Urinary bladder (tissue), 3 donors: ENCODE measurements at regions not wholly inside any gene's neighbourhood (a gene's known extent, or its start where the extent isn't known, plus 50 kb on each side); places are given as distances from the start of the nearest gene placed in this dataset.
A peak's percentile ranks its signal among the peaks of the same experiment; 100 is the strongest.

ENCODE experiments used
- DNase-seq: peaks from one replicate; pipeline ENCODE4 v3.0.0-alpha.2; 2015; ENCODE audit errors: extremely low spot score
- H3K27ac ChIP-seq: one replicate; pipeline ENCODE4 v1.5.1; 2013; ENCODE audit warnings: low read depth, mild to moderate bottlenecking, moderate library complexity
- H3K36me3 ChIP-seq: one replicate; pipeline ENCODE4 v1.6.1; 2013; ENCODE audit warnings: mild to moderate bottlenecking, moderate library complexity; ENCODE audit not compliant: insufficient read depth
- H3K4me1 ChIP-seq: one replicate; pipeline ENCODE4 v1.6.1; 2013; ENCODE audit warnings: mild to moderate bottlenecking, moderate library complexity; ENCODE audit not compliant: insufficient read depth
- H3K4me3 ChIP-seq: one replicate; pipeline ENCODE4 v1.5.1; 2013; ENCODE audit warnings: low read depth, low read length
- WGBS: extraction: QIAGEN DNeasy Blood & Tissue Kit; methylation state at CpG from one replicate; pipeline ENCODE4 v1.1.7; 2013; 5-methylcytosine and 5-hydroxymethylcytosine counted together
- donor health status: healthy with polysubstance abuse.
- donor health status: healthy.

DNA sequence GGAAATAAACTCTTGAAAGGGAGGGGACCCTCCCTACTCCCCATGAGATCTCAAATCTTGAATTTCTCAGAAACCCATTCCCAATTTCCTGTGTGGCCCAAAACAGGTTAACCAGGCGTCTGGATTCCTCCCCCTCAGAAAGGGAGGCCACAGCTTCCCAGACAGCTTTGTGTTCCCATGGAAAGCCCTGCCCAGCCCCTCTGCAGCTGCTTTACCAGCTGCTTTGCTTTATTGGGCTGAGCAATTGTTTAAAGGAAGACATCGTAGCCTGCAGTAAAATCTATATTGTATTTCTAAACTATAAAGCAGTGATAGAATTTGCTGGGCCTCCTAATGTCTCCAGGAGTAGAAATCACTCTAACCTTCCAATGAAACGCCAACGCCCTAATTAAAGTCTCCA, 97.4 kb downstream of the CHST1 start:
- no peak overlapping the region for H3K4me3 ChIP-seq
- no peaks in the 10 kb centered on the region for H3K4me1 ChIP-seq
- no peak for DNase-seq
- no peak overlapping the region for H3K27ac ChIP-seq
- no peaks in the 10 kb centered on the region for H3K36me3 ChIP-seq
- WGBS: 35% methylated on average over 4 of the region's 4 CpGs

DNA sequence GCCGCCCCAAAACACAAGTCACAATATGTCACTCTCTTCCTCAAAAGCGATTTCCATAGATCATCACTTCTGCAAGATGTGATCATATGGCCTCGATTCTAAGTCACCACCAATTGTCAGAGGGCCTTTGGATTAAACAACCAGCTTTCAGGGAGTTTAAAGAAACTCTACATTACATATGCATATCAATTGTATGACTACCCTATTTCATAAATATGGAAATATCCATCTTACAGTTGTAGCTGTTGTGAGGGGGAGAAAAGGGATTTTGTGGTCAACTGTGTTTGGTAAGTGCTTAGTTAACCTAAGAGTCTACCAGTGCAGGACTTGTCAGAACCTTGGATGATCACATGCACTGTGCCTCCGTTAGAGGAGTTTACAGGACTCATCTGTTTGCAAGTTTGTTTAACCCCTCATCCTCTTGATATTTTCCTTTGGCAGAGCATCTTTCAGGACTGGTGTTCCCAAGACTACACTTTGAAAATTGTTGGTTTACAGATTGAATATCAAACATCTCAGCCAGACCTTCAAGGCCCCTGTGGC, 99.9 kb downstream of the CHST1 start:
- 77% methylated on average over 4 of the region's 4 CpGs for WGBS
- H3K27ac ChIP-seq: no peak overlapping the region
- H3K4me3 ChIP-seq: no peak overlapping the region
- no peaks in the 10 kb centered on the region for H3K36me3 ChIP-seq
- no peak for DNase-seq
- no peaks in the 10 kb centered on the region for H3K4me1 ChIP-seq

DNA sequence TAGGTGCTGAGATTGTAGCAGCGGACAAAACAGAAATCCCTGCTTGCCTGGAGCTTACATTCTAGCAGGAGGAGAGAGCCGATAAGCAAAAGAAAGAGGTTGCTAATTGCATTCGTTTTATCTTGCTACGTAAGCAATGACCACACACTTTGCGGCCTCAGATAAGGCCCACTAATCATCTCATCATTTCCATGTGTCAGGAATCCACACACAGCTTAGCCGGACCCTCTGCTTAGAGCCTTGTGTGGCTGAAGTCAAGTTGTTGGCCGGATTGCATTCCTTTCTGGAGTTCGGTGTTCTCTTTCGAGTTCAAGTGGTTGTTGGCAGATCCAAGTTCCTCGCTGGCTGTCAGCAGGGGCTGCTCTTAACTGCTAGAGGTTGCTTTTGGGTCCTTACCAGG, 101.6 kb downstream of the CHST1 start:
- WGBS: 34% methylated on average over 10 of the region's 10 CpGs
- peak; percentile 18 for DNase-seq
- H3K36me3 ChIP-seq: no peaks in the 10 kb centered on the region

DNA sequence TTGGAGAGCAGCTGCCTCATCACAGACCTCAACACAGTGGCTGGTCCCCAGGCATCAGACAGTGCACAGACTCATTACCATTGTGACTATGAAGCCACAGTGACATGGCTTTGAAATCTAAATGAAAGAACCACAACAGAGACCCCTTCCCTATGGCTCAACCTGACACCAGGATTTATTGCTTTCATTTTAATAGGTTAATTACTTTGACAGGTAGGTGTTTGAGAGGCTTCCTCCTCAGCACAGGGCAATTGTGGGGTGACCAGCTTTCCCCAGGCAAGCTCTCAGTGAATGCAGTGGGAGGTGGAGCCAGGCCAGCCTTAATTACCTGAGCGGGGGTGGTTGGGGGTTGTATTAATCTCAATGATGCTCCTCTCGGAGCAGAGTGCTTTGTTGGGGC, 102.3 kb downstream of the CHST1 start:
- Histone ChIP-seq H3K36me3 (no peaks in the 10 kb centered on the region), H3K4me3 (no peak overlapping the region), H3K4me1 (no peaks in the 10 kb centered on the region), H3K27ac (no peak overlapping the region)
- 48% methylated on average over 2 of the region's 2 CpGs for WGBS
- no peak for DNase-seq

More for the DNA sequence above, 101.6 kb downstream of the CHST1 start:
- H3K27ac ChIP-seq: no peak overlapping the region
- no peak overlapping the region for H3K4me3 ChIP-seq
- no peaks in the 10 kb centered on the region for H3K4me1 ChIP-seq

DNA sequence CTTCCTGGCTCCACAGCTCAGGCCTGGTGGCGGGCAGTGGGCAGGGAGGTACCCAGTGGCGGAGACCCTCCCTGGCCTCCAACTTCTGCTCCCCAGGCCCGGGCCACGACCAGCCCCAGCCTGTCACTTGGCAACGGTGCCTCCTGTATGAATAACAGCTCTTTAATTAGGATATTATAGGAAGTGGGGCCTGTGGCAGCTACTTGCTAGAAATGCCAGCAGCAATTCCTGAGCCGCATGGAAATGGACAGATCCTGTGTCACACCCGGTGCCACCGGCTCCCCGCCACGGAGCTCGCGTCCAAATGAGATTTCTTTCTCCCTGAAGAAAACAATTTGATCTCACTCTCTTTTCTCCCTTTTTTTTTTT, 104.5 kb downstream of the CHST1 start:
- Histone ChIP-seq H3K4me3 (no peak overlapping the region), H3K27ac (no peak overlapping the region), H3K4me1 (no peaks in the 10 kb centered on the region), H3K36me3 (no peaks in the 10 kb centered on the region)
- no peak for DNase-seq
- 60% methylated on average over 12 of the region's 12 CpGs for WGBS

DNA sequence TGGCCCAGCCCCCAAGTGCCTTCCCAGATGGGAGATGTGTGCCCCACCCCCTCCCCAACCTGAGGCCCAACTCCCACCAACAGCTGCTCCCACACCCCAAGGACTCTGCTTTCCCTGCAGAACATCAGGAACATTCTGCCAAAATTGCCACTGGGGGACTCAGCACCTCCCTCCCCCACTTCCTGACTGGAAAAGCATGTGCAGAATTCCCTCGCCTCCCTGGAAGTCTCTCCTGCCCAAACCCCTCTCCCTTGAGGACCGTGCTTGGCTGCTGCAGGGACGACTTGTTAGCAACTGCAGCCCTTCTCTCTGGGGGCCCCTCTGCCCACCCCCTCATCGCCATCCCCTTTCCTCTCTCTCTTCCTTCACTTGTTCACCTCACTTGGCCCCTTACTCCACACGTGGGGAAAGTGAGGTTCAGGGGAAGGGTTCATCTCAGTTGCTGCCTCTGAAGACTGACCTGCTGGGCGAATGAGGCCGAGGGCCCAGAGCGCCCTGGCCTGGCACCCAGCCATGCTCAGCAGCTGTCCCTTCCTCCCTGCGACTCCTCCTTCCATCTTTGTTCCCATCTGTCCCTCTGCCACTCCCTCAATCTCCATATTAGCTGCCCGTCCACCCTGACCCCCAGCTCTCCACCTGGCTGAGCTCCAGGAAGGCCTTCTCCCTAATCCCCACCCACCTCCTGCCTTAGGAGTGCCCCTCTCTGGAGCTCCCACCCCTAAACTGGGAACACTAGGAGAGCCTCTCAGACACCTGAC, 105.1 kb downstream of the CHST1 start:
- Histone ChIP-seq H3K27ac (no peak overlapping the region), H3K4me1 (no peaks in the 10 kb centered on the region), H3K4me3 (no peak overlapping the region), H3K36me3 (no peaks in the 10 kb centered on the region)
- no peak for DNase-seq
- 29% methylated on average over 10 of the region's 10 CpGs for WGBS

DNA sequence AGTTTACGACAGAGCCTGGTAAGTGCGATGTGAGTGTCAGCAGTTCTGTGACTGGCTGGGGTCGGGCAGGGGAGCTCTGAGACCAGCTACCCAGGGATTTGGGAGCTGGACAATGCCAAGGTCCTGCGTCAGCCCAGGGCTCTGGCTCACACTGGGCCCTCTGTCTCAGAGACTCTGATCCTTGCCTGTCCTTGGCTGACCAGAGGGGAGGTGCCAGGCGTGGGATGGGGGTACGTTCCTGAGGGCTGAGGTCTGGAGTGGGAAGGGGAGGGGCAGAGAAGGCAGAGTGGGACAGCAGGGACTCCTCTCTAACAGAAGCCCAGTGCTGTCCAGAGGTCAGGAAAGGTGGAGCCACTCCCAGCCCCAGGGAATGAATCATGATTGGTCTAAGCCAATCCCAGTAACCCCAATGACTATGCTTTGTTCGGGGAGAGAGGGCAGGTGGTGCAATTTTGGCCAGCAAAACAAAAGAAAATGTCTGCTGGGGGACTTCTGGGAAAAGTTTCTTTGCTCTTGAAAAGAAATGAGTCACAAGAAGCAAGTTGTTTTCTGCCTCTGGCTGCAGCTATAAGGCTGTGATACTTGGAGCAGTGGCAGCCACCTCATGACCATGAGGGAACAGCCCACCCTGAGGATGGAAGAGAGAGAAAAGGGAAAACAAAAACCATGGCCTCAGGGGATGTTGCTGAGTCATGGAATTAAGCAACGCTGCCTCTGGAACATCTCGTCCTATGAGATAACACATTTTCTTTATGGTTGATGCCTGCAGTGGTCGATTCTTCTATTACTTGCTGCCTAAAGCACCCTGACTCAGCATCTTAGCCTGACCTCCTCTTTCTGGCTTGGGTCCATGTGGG, 108.3 kb downstream of the CHST1 start:
- Histone ChIP-seq H3K4me1 (no peaks in the 10 kb centered on the region), H3K36me3 (no peaks in the 10 kb centered on the region), H3K4me3 (no peak overlapping the region), H3K27ac (no peak overlapping the region)
- DNase-seq: no peak
- WGBS: 57% methylated on average over 10 of the region's 10 CpGs

DNA sequence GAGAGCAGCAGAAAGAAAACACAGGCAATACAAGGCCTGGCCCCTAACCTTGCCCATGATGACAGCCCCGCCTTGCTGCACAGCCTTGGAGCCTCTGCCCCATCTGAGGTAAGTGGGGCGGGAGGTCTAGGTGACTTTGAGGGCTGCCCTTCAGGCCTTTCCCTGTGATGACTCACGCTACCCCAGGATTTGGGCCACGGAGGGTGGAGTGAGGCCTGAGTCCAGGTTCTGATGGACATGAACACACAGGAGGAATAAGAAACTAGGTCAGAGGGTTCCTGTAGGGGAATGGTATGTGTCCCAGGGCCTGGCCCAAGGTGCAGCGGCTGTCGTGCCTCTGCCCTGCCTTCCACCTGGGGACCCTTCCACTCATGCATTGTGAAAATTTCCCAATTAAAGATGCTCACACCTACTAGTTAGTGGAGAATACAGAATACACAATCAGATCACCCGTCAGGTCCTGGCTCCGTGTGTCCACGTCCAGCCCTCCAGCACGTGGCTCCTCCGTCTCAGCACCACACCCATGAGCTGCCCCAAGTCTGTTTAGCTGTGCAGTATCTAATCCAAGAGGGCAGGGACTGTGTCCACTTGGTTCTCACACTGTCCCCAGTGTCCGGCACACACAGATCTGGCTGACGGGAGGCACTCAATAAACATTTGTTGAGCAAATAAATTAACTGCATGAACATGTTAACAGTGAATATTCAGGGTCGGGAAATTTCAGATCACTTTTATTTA, 111.0 kb downstream of the CHST1 start:
- Histone ChIP-seq H3K27ac (no peak overlapping the region), H3K36me3 (no peaks in the 10 kb centered on the region), H3K4me1 (no peaks in the 10 kb centered on the region), H3K4me3 (no peak overlapping the region)
- no peak for DNase-seq
- 63% methylated on average over 14 of the region's 14 CpGs for WGBS

DNA sequence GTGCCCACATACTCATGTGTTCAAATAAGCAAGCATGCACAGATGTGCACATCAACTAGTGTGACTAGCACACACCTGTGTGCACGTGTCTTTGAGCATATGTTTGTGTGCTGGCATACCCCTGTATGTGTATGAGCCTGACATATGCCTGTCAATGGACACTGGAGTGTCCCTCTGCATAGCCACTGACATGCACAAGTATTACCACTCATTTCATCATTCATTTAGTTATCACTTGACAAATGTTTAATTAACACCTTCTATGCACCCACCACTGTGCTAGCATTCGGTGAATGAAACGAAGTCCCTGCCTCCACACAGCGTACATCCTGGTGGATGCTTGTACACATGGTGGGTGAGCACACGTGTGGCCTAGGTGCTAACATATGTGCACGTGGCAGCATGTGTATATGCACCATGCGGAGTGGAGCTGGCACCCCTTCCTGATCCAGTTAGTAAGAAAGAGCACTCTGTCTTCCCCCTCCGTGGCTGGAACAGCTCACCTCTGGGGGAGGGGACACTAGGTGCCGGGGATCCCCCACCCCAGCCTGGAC, 112.0 kb downstream of the CHST1 start:
- H3K4me1 ChIP-seq: no peaks in the 10 kb centered on the region
- no peaks in the 10 kb centered on the region for H3K36me3 ChIP-seq
- H3K4me3 ChIP-seq: no peak overlapping the region
- WGBS: 90% methylated on average over 9 of the region's 9 CpGs
- DNase-seq: no peak
- no peak overlapping the region for H3K27ac ChIP-seq

DNA sequence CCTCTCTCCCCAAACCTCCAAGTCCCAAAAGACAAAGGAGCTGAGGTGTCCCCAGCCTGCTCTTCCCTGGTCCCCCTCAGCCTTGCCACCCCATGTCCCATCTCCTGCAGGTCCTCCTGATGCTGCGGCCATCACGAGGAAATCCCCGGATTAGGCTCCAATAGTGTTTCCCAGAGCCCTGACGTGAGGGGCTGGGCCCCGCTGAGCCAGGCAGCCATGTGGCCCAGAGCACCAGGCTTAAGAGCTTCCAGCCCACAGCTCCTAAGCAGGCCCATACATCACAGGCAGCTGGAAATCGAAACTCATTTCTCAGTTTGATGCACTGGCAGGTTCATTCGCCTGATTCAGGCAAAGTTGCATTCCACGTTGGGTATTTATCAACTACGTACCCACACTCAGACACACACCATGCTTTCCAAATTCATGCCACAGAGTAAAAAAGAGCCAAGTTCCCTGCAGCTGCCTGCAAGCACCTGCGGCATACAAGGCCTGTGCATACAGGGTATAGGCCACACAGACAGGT, 114.2 kb downstream of the CHST1 start:
- H3K27ac ChIP-seq: no peak overlapping the region
- H3K36me3 ChIP-seq: no peaks in the 10 kb centered on the region
- WGBS: 66% methylated on average over 10 of the region's 10 CpGs
- no peak overlapping the region for H3K4me3 ChIP-seq
- H3K4me1 ChIP-seq: no peaks in the 10 kb centered on the region
- DNase-seq: no peak

DNA sequence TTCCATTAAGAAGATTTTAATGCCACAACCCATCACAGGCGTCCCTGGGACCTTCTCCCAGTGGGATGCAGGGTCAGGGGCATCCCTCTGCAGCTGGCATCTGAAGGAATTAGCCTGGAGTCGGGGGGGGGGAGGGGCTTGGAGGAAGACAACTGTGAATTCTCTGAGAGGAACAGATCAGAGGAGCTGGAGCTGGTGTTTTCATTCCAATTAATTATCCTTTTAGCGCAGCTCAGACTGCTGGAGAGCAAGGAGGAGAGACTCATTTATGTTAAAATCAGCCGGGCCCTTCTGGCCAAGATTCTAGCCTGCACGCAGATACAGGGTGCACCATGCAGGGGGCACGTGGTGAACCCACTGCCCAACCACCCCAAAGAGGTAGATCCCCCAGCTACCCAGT, 116.2 kb downstream of the CHST1 start:
- 60% methylated on average over 6 of the region's 6 CpGs for WGBS
- Histone ChIP-seq H3K4me3 (no peak overlapping the region), H3K36me3 (no peaks in the 10 kb centered on the region), H3K27ac (no peak overlapping the region), H3K4me1 (no peaks in the 10 kb centered on the region)
- DNase-seq: no peak

DNA sequence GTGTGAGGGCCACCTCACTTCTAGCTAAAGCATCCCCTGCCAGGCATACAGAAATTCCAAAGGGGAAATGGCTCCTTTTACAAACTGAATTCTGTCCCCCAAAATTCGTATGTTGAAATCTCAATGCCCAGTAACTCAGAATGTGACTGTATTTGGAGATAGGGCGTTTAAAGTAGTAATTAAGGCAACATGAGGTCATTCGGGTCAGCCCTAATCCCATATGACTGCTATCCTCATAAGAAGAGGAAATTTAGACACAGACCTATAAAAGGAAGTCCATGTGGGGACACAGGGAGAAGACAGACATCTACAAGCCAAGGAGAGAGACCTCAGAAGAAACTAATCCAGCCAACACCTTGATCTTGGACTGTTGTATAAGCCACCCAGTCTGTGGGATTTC, 119.1 kb downstream of the CHST1 start:
- Histone ChIP-seq H3K27ac (no peak overlapping the region), H3K36me3 (no peaks in the 10 kb centered on the region), H3K4me1 (no peaks in the 10 kb centered on the region), H3K4me3 (no peak overlapping the region)
- no peak for DNase-seq
- WGBS: 55% methylated on average over 3 of the region's 3 CpGs

DNA sequence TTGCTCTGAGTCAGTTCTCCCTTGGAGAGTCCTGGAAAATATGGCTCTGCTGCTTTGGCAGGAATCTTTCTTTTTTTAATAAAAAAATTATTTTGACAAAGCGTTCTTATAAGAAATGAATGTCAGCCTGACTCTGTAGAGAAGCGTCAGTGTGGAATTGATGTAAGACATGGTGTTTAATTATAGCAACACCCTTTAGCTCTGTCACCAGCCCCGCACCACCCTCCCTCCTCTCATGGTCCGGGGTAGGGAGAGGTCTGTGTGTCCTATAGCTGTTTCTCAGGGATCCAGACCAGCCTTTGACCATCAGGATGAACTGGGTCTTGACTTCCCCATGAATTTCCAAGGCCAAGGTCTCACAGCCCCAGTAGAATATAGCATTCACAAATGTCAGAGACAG, 120.6 kb downstream of the CHST1 start:
- DNase-seq: no peak
- Histone ChIP-seq H3K27ac (no peak overlapping the region), H3K36me3 (no peaks in the 10 kb centered on the region), H3K4me1 (no peaks in the 10 kb centered on the region), H3K4me3 (no peak overlapping the region)
- WGBS: 85% methylated on average over 4 of the region's 4 CpGs
